WTC11 (cell line): ENCODE measurements at regions not wholly inside any gene's neighbourhood (a gene's known extent, or its start where the extent isn't known, plus 50 kb on each side); places are given as distances from the start of the nearest gene placed in this dataset.

Experiments
- FOXK1 ChIP-seq: sonication (generic); formaldehyde crosslinking; IDR thresholded peaks from 2 replicates; pipeline ENCODE4 v1.8.0; 2022; ENCODE audit warnings: mild to moderate bottlenecking, moderate library complexity, missing genetic modification reagents
- KAT7 ChIP-seq: sonication (generic); formaldehyde crosslinking; IDR thresholded peaks from 2 replicates; pipeline ENCODE4 v1.8.1; 2023; ENCODE audit warnings: missing genetic modification reagents, mild to moderate bottlenecking, borderline replicate concordance
- MYBL2 ChIP-seq: sonication (generic); formaldehyde crosslinking; IDR thresholded peaks from 2 replicates; pipeline ENCODE4 v1.8.1; 2023; ENCODE audit warnings: mild to moderate bottlenecking, moderate library complexity, missing genetic modification reagents
- TEAD4 ChIP-seq: sonication (generic); formaldehyde crosslinking; IDR thresholded peaks from 2 replicates; pipeline ENCODE4 v1.8.0; 2022; ENCODE audit warnings: mild to moderate bottlenecking, missing genetic modification reagents
- TF ChIP-seq, protein P1 (sequence below): sonication (generic); formaldehyde crosslinking; IDR thresholded peaks from 2 replicates; pipeline ENCODE4 v1.8.0; 2022; ENCODE audit warnings: mild to moderate bottlenecking, missing genetic modification reagents
- TF ChIP-seq, protein P2 (sequence below): fragments of 200-600 bp; IDR thresholded peaks from 2 replicates; pipeline ENCODE4 v1.8.0; 2022; ENCODE audit warnings: antibody characterized with exemption
- TF ChIP-seq, protein P3 (sequence below): sonication (generic); formaldehyde crosslinking; IDR thresholded peaks from 2 replicates; pipeline ENCODE4 v1.8.0; 2023; ENCODE audit warnings: missing genetic modification reagents, mild to moderate bottlenecking, borderline replicate concordance
- TF ChIP-seq, protein P4 (sequence below): sonication (generic); formaldehyde crosslinking; IDR thresholded peaks from 2 replicates; pipeline ENCODE4 v1.8.0; 2022; ENCODE audit warnings: mild to moderate bottlenecking, missing genetic modification reagents
- TF ChIP-seq, protein P5 (sequence below): sonication (generic); formaldehyde crosslinking; IDR thresholded peaks from 2 replicates; pipeline ENCODE4 v1.8.1; 2023; ENCODE audit warnings: mild to moderate bottlenecking, missing genetic modification reagents, moderate library complexity

DNA sequence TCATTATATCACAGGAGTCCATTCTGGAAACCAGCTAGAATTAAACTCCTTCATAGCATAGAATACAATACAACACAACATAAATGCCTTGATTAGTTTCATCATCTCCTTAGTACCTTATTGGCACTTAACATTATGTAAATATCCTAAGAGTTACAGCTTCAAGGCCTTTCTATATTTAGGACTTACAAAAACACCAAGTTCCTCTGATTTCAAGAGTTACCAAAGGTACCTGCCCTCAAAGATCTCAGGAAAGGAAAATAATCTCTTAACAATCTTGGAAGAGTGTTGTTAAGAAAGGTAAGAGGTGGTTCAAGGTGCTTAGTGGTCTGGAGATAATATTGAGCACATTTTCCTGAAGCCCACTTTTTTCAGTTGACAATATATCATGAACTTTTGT lies 477.7 kb downstream of the IGSF11 start:
- TF ChIP-seq, protein P1, sequence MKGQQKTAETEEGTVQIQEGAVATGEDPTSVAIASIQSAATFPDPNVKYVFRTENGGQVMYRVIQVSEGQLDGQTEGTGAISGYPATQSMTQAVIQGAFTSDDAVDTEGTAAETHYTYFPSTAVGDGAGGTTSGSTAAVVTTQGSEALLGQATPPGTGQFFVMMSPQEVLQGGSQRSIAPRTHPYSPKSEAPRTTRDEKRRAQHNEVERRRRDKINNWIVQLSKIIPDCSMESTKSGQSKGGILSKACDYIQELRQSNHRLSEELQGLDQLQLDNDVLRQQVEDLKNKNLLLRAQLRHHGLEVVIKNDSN (CRISPR knock-in tag): no peak
- TF ChIP-seq KAT7: no peak
- TF ChIP-seq, protein P2, sequence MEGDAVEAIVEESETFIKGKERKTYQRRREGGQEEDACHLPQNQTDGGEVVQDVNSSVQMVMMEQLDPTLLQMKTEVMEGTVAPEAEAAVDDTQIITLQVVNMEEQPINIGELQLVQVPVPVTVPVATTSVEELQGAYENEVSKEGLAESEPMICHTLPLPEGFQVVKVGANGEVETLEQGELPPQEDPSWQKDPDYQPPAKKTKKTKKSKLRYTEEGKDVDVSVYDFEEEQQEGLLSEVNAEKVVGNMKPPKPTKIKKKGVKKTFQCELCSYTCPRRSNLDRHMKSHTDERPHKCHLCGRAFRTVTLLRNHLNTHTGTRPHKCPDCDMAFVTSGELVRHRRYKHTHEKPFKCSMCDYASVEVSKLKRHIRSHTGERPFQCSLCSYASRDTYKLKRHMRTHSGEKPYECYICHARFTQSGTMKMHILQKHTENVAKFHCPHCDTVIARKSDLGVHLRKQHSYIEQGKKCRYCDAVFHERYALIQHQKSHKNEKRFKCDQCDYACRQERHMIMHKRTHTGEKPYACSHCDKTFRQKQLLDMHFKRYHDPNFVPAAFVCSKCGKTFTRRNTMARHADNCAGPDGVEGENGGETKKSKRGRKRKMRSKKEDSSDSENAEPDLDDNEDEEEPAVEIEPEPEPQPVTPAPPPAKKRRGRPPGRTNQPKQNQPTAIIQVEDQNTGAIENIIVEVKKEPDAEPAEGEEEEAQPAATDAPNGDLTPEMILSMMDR: no peak
- no peak for TF ChIP-seq TEAD4
- no peak for TF ChIP-seq MYBL2
- TF ChIP-seq, protein P3, sequence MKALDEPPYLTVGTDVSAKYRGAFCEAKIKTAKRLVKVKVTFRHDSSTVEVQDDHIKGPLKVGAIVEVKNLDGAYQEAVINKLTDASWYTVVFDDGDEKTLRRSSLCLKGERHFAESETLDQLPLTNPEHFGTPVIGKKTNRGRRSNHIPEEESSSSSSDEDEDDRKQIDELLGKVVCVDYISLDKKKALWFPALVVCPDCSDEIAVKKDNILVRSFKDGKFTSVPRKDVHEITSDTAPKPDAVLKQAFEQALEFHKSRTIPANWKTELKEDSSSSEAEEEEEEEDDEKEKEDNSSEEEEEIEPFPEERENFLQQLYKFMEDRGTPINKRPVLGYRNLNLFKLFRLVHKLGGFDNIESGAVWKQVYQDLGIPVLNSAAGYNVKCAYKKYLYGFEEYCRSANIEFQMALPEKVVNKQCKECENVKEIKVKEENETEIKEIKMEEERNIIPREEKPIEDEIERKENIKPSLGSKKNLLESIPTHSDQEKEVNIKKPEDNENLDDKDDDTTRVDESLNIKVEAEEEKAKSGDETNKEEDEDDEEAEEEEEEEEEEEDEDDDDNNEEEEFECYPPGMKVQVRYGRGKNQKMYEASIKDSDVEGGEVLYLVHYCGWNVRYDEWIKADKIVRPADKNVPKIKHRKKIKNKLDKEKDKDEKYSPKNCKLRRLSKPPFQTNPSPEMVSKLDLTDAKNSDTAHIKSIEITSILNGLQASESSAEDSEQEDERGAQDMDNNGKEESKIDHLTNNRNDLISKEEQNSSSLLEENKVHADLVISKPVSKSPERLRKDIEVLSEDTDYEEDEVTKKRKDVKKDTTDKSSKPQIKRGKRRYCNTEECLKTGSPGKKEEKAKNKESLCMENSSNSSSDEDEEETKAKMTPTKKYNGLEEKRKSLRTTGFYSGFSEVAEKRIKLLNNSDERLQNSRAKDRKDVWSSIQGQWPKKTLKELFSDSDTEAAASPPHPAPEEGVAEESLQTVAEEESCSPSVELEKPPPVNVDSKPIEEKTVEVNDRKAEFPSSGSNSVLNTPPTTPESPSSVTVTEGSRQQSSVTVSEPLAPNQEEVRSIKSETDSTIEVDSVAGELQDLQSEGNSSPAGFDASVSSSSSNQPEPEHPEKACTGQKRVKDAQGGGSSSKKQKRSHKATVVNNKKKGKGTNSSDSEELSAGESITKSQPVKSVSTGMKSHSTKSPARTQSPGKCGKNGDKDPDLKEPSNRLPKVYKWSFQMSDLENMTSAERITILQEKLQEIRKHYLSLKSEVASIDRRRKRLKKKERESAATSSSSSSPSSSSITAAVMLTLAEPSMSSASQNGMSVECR (CRISPR knock-in tag): no peak
- TF ChIP-seq, protein P4, sequence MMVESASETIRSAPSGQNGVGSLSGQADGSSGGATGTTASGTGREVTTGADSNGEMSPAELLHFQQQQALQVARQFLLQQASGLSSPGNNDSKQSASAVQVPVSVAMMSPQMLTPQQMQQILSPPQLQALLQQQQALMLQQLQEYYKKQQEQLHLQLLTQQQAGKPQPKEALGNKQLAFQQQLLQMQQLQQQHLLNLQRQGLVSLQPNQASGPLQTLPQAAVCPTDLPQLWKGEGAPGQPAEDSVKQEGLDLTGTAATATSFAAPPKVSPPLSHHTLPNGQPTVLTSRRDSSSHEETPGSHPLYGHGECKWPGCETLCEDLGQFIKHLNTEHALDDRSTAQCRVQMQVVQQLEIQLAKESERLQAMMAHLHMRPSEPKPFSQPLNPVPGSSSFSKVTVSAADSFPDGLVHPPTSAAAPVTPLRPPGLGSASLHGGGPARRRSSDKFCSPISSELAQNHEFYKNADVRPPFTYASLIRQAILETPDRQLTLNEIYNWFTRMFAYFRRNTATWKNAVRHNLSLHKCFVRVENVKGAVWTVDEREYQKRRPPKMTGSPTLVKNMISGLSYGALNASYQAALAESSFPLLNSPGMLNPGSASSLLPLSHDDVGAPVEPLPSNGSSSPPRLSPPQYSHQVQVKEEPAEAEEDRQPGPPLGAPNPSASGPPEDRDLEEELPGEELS (CRISPR knock-in tag): no peak
- TF ChIP-seq, protein P5, sequence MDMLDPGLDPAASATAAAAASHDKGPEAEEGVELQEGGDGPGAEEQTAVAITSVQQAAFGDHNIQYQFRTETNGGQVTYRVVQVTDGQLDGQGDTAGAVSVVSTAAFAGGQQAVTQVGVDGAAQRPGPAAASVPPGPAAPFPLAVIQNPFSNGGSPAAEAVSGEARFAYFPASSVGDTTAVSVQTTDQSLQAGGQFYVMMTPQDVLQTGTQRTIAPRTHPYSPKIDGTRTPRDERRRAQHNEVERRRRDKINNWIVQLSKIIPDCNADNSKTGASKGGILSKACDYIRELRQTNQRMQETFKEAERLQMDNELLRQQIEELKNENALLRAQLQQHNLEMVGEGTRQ (CRISPR knock-in tag): no peak
- TF ChIP-seq FOXK1 (CRISPR knock-in tag): no peak
